OCI-LY7 (cell line): ENCODE measurements at regions not wholly inside any gene's neighbourhood (a gene's known extent, or its start where the extent isn't known, plus 50 kb on each side); places are given as distances from the start of the nearest gene placed in this dataset.

Source experiments
- CTCF ChIP-seq: fragments of 200-600 bp; sonication (generic); conservative IDR thresholded peaks from 2 replicates; pipeline ENCODE4 v1.5.1; 2014; ENCODE audit warnings: mild to moderate bottlenecking, antibody characterized with exemption, low read length, moderate library complexity, mixed read lengths
- EZH2phosphoT487 ChIP-seq: fragments of 200-600 bp; sonication (generic); IDR thresholded peaks from 2 replicates; pipeline ENCODE4 v1.6.1; 2018; ENCODE audit warnings: low read depth, borderline replicate concordance, mild to moderate bottlenecking, mixed run types, antibody characterized with exemption, low read length, moderate library complexity, mixed read lengths

DNA sequence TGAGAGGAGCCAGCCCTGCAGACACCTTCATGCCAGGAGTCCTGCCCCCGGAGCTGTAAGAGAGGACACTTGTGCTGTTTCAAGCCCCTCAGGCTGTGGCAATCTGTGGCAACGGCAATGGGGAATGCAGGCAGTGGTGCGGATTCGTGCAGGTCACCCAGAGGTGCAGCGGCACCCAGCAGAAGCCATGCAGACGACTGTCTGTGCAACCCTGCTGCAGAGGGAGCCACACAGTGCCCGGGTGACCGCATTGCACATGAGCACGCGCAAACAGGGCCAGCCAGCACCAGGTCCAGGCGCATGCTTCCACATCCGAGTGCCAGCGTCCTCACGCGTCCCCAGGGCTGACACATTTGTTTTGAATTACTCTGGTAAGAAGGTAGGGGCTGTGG lies 84.8 kb upstream of the GPC1 start:
- TF ChIP-seq CTCF (no peak), EZH2phosphoT487 (no peak)
